SIG-M5 treated with dmso at 0.1 percent for 504 hours (cell line): ENCODE measurements at regions not wholly inside any gene's neighbourhood (a gene's known extent, or its start where the extent isn't known, plus 50 kb on each side); places are given as distances from the start of the nearest gene placed in this dataset.
"Not testable (repeated sequence)": the region's sequence is repeated elsewhere in the genome, so short reads cannot be mapped to it uniquely, and the experiment has no call there.

Experiments
- DNase-seq: peaks from one replicate; lab custom pipeline; 2025; ENCODE audit not compliant: unreplicated experiment; lab: John Stamatoyannopoulos, UW

DNA sequence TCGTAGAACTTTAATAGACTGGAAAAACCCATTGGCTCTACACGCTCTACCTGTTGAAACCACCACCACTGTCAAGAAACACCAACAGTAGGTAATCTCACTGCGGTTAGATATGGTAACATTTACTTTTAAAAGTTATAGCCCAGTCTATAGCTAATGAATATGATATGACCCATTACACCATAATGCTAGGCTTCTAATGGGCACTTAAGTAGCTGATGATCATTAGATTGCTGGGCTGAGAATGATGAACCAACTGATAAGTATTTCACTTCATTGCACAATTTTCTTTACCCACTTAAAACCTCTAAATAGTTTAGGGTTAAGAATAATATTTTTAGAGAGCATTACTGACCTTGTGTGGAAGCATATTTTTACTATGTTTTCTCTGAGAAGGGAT, 788.9 kb upstream of the CA10 start:
- DNase-seq = no peak

DNA sequence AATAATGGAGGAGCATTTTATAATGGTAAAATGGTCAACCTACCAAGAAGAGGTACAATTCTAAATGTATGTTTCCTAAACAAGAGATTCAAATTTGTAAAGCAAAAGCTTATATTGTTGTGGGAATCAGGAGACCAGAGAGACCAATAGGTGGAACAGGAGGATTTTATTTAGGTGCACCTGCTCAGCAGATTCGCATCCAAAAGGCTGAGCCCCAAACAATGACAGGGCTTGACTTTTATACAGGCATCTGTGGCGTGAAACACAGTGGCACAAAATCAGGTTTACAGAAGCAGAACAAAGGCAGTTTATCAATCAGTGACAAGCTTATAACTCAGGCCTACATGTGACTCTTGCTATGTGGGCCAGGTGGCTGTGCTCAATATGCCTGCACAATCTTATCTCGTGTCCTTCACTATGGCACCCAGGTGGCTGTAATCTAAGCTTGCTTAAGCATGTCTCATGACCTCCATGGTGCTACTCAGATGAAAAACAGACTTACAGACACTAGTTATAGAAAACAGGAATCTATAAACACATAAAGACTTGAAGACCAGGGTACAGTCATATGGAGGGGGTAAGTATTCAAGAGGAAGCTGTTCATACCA, 780.2 kb upstream of the CA10 start:
- DNase-seq = no peak

DNA sequence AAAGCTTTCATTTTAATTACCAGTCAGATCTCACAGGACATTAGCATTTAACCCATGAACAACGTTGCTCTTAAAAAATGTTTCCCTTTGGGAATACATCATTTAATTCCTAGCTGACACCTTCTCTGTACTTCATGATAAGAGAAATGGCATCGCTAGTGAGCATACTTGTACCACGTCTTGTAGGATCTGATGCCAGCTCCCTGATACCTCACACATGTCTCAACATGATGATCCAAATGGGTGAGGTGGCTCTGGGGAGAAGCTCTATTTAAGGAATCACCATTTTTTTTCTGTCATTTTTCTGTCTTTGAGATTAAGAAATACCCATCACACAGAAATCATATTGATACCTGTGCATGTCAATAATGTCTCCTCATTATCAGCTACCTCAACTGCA, 772.1 kb upstream of the CA10 start:
- DNase-seq = no peak

DNA sequence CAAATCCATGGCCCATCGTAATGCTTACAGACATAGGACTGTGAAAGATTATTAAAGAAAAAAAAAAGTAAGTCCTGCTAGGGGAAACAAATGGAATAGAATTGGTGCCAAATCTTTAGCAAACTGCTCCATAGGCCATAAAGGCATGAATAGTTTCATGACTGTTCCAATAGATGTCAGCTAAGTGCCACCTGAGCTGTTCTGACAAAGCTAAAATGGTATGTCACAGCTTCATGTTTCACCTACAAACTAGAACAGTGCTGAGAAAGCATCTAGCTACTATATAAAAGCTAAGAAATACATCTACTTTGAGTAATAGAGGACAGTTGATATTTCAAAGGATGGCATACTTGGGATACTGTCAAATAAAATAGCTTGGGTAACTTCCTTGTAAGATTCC, 771.6 kb upstream of the CA10 start:
- no peak for DNase-seq

DNA sequence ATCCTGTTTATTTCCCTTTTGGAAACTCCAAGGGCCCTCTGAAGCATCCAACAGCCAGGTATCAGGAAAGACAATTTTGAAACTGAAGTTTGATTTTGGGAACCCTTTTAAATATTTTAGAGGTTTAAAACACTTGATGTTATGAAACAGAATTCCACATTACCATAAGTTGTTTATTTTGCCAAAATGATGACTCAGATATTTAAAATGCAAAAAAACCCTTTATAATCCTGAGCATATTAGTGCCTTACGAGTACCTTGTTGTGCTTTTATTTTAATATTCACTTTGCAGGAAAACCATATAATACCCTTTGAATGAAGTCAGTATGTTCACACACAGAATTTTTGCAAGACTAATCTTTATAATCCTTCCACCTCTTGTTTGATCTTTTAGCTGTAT, 765.1 kb upstream of the CA10 start:
- no peak for DNase-seq

DNA sequence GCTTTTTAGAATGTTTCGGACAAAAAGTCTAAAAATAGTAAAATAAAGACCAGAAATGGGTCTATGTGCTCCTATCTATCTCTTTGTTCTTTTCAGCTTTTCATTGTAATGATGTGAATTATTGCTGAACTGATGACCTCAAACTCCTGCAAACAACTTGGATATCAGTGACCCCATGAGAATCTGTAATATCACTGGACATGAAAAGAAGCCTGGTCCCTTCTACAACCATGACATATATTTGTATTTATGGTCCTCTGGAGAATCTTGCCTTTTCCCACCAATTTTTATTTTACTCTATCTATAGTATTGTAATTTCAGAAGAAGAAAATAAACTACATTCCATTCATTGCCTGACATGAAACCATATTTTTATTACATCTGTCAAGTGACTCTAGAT, 740.7 kb upstream of the CA10 start:
- no peak for DNase-seq

DNA sequence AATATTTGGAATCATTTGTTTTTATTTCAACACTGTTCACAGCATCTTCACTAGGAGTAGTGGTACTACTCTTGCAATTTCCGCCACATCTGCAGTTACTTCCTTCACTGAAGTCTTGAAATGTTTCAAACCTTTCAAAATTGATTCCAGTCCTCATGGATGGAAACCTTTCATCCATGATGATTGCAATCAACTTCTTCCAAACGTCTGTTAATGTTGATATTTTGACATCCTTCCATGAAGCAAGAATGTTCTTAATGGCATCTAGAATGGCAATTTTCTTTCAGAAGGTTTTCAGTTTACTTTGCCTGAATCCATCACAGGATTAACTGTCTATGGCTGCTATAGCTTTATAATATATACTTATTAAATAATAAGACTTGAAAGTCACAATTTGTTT, 736.8 kb upstream of the CA10 start:
- DNase-seq = no peak

DNA sequence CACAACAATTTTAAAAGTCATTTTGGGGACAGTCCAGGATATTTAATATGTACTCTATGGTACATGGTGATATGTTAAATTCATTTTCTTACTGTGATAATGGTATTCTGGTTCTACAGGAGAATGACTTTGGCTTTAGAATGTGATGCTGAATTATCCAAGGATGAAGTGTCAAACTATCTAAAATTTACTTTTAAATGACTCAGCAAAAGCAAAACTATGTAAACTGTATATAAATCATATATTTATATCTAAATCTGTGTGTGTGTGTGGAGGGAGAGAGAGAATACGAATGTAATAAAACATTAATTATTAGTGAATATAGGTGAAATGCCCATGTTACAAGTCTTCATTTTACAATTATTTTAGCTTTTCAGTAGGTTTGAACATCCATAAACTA, 733.8 kb upstream of the CA10 start:
- DNase-seq = no peak

DNA sequence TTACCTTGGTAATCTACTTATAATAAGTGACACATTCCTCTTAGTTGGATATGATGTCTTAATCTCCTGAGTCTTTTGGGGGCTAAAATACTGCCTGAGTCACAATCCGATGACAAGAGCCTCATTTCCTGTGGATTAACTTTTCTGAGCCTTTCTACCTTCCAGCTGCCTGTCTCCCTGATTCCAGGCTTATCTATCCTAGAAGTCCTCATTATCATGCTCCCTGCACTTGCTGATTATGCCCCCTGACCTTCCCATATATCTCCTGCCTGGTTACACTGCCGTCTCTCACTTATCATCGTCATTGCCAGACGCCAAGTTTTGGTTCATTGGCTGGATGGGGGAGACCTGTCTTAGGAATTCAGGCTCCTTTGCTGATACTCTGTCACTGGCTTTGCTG, 727.4 kb upstream of the CA10 start:
- no peak for DNase-seq

DNA sequence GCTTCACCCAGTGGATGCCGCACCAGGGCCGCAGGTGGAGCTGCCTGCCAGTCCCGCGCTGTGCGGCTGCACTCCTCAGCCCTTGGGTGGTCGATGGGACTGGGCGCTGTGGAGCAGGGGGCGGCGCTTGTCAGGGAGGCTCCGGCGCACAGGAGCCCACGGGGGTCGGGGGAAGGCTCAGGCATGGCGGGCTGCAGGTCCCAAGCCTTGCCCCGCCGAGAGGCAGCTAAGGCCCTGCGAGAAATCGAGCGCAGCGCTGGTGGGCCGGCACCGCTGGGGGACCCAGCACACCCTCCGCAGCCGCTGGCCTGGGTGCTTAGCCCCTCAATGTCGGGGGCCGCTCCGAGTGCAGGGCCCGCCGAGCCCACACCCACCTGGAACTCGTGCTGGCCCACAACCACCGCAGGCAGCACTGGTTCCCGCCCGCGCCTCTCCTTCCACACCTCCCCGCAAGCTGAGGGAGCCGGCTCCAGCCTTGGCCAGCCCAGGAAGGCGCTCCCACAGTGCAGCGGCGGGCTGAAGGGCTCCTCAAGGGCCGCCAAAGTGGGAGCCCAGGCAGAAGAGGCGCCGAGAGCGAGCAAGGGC, 725.5 kb upstream of the CA10 start:
- DNase-seq = not testable (repeated sequence)

DNA sequence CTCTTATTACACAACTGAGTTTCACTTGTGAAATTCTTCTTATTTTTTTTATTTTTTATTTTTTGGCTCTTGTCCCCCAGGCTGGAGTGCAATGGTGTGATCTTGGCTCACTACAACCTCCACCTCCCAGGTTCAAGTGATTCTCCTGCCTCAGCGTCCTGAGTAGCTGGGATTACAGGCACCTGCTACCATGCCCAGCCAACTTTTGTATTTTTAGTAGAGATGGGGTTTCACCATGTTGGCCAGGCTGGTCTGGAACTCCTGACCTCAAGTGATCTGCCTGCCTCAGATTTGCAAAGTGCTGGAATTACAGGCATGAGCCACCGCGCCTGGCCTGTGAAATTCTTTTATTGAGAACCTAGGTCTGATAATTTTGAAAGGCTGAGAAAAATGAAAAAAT, 688.3 kb upstream of the CA10 start:
- not testable (repeated sequence) for DNase-seq

DNA sequence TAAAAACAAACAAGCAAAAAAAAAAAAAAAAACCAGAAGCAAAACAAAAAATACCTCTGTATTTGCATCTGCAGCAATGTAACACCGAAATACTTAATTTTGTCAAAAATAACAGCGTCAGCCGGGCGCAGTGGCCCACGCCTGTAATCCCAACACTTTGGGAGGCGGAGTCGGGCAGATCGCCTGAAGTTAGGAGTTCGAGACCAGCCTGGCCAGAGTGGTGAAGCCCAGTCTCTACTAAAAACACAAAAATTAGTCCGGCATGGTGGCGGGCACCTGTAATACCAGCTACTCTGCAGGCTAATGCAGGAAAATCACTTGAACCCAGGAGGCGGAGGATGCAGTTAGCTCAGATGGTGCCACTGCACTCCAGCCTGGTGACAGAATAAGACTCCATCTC, 683.5 kb upstream of the CA10 start:
- no peak for DNase-seq

DNA sequence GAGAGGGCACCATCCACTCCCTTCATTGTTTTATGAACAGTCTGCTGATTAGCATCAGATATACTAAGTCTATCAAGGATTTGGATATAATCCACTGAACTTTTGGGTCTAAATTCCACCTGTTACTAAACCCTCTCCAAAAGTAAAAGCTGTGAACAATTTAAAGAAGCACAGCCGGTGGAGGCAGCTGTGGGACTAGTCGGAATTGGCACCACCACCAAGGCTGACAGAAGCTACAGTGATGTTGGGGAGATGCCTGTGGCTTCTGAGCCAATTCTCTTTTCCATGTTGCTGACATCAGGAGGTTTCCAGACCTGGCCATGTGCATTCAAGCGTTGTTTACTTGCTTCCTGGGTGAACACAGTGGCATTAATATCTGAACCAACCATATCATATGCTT, 679.0 kb upstream of the CA10 start:
- no peak for DNase-seq

DNA sequence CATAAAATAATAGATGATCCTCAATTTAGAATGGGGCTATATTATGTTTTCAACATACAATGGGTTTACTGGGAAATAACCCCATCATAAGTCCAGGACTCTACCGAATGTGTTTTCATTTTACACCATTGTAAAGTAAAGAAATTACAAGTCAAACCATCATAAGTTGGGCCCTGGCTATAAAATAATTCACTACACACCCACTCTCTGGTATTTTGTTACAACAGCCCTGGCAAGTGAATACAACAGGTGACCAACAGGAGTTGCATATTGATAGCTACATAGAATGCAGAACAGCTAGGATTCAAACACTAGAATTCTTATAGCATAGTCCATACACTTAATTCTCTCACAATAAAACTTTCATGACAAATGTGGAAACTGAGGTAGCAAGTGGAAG, 673.0 kb upstream of the CA10 start:
- no peak for DNase-seq

DNA sequence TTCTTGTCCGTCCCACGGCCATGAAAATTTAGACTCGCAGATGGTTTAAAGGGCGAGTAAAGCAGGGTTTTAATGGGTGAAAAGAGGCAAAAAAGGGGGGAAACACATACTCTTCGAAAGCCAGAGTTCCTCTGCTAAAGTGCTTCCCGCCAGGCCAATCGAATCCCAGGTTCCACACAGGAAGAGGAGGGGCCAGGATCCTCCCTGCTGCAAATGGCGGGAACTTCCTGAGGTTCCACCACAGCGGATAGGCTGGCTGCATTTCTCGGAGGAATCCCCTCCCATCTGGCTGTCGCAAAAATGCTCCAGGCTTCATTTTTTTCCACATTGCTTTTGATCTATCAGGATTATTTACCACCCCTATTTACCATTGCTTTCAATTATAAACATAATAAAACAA, 670.1 kb upstream of the CA10 start:
- no peak for DNase-seq

DNA sequence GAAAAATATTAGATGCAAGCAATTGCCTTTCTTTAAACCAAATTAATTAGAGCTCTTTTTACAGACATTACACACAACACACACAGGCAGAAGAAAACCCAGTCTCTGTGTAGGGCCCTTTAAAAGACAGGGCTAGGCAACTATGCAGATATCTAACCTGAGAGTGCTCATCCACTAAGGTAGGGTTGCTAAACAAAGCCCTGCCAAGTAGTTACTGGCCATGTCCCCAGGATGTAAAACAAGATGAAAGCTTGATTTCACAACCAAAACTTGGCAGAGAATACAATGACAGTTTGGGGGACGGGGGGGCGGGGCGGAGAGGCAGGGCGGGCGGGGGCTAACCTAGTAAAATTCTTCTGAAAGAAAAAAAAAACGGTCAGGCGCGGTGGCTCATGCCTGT, 669.0 kb upstream of the CA10 start:
- no peak for DNase-seq

DNA sequence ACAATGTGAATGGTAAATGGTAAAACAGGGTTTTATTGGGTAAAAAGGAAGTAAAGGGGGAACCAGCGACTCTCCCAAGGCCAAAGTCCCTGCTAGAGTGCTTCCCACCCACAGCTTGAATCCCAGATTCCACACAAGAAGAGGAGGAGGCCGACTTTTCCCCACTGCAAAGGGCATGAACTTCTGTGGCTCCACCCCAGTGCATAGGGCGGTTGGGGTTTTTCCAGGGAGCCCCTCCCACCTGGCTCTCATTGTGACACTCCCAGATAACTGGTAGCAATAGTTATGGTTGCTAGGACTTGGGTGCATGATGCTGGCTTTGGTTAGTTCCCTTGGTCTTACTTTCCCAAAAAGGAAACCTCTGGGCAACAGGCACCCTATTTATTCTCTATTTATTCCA, 666.0 kb upstream of the CA10 start:
- DNase-seq = no peak

DNA sequence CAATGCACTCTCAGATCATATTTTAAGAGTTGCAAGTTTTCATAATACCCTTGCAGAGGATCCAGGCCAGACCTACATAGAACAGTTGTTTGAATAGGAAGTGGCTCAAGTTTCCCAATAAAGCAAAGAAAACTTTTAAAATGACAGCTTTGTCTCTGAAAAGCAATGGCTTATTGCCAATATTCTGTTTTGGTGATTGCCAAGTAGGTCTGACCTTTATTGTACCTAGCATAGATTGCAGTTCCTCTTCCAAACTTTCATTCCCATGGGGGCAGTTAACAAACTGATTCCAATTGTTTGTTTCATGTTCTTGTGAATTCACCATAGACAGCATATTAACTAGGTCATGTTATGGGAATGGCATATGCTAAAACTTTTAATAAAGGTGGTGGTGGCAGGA, 664.6 kb upstream of the CA10 start:
- DNase-seq = no peak

DNA sequence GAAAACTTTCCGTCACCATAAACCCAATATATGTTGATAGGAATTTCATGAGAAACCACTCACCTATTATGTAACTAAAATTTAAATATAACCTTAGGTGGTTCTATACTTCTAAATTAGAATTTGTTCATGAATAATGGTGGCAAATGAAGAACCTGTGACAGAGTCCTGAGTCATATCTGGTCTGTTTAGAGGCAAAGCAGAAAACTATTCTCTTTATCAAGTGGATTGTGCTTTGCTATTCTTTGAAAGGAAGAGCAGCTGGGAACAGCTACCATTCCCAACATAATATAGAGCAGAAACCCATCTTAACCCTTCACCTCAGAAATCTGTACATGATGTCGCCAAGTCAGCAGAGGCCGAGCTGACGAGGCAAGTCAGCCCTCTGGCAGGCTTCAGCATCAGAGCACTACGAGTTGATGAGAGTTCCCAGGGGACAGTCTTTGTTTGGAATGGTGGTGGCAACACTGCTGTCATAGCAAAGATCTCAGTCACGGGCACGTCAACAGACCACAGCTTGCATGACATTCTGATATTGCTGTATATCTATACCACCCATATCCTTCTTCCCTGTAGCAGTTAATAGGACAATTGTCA, 631.9 kb upstream of the CA10 start:
- DNase-seq = no peak

DNA sequence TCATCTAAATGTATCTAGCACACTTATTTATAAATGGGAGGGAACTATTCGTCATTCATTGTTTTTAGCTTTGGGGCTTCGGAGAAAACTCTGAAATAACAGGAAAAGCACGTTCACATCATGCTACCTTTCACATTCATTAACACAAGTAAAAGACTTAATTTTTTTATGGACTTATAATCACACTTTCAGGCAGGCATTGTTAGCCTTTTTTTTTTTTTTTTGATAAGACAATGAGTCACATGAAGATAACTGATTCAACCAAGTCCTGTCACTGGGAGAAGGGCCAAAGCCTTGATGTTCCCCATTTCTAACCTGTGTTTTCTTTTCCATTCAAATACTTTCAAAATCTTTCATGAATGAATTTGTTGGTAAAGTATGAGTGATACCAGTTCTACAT, 631.3 kb upstream of the CA10 start:
- no peak for DNase-seq

DNA sequence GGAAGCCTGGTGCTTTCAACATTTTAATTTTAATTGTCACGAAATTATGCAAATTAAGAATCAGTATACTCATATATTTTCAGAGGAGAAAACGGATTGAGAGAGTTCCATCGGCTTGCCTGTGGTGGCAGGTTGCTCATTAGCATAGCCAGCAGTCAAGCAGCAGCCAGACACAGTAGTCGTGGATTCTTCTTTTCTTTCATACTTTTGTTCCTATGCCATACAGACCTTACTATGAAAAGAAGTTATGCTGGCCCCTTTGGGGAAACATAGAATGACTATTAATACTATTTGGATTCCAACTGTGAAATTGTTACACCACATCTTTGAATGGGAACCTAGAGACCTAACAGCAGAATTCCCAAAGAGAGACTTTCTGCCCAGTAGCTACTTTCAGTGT, 617.7 kb upstream of the CA10 start:
- no peak for DNase-seq

DNA sequence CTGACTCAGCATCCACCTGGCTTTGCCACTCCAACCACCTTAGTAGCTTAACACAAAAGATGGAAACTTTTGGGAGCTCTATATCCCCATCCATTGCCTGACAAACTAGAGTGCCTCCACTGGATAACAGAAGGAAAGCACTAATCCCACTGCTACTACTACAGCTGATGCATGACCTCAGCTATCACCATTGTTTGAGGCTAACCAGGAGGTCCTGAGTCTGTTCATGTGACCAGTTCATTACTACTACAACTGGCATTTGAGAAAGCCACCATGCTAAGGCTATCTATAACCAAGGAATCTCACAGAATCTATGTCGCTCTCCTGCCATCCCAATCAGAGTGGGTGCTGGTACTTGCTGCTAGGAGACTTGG, 604.3 kb upstream of the CA10 start:
- no peak for DNase-seq

DNA sequence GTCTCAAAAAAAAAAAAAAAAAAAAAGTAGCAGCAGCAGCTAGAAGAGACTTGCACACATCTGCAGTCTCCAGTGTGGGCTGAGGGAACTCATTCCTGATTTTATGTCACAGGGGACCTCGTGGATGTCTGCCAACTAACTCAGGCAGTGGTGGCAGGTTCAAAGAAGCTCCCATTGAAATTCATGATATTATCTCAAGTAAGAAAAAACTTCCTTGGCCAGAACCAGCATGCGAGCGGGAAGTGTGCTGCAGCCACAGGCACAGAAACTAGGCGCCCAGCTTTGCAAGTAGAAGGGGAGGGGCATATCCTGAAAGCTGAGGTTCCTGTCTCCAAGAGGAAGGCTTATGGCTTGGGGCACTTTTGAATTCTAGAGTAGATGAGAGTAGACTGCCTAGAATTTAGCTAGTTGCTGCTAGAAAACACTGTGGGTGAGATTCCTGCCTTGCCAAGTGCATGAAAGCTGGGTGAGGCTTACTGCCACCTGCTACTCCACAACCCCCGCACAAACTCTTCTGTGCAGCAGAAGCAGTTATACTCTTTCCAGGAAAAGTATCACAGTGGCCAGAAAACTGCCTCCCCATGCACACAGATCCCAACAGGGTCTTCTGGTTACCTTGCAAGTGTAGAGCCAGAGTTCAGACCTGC, 603.8 kb upstream of the CA10 start:
- DNase-seq = no peak
